Breast epithelium (tissue), 4 donors: ENCODE measurements at regions not wholly inside any gene's neighbourhood (a gene's known extent, or its start where the extent isn't known, plus 50 kb on each side); places are given as distances from the start of the nearest gene placed in this dataset.

Source experiments
- DNase-seq, 2 donors: peaks; one replicate each; pipeline ENCODE4 v3.0.0-alpha.2; 2019; ENCODE audit warnings: low spot score in 2 of 2
- H3K27ac ChIP-seq, 2 donors: fragments of 200-600 bp; sonication (generic) in 1 of 2; one replicate each; pipeline ENCODE4 v1.5.1; 2016 to 2019; ENCODE audit warnings: mild to moderate bottlenecking in 1 of 2
- H3K27me3 ChIP-seq, 2 donors: fragments of 200-600 bp; sonication (generic) in 1 of 2; one replicate each; pipeline versions ENCODE4 v1.5.1 to v1.6.0; 2017 to 2019; ENCODE audit warnings: control low read depth in 1 of 2, mild to moderate bottlenecking in 1 of 2
- H3K36me3 ChIP-seq: fragments of 200-600 bp; one replicate; pipeline ENCODE4 v1.5.1; 2019
- H3K4me1 ChIP-seq, 2 donors: fragments of 200-600 bp; sonication (generic); one replicate each; pipeline ENCODE4 v1.5.1; 2016 to 2019; ENCODE audit warnings: control low read depth in 1 of 2
- H3K4me3 ChIP-seq, 3 donors: fragments of 200-600 bp; sonication (generic); 1 replicate in 2 of 3; 2 replicates in 1 of 3; pipeline ENCODE4 v1.5.1; 2016 to 2019; ENCODE audit warnings: mild to moderate bottlenecking in 3 of 3, moderate library complexity in 2 of 3
- H3K9me3 ChIP-seq, 2 donors: fragments of 200-600 bp; sonication (generic) in 1 of 2; one replicate each; pipeline ENCODE4 v1.5.1; 2016 to 2019; ENCODE audit warnings: control low read depth in 1 of 2
- POLR2A ChIP-seq: fragments of 450-650 bp; IDR thresholded peaks from one replicate; pipeline ENCODE4 v1.6.1; 2016; ENCODE audit warnings: antibody characterized with exemption, mild to moderate bottlenecking, moderate library complexity
- POLR2AphosphoS5 ChIP-seq, 3 donors: sonication (generic); formaldehyde crosslinking; IDR thresholded peaks; one replicate each; pipeline ENCODE4 v1.6.1; 2017; ENCODE audit warnings: antibody characterized with exemption in 3 of 3
- intact Hi-C: fragments of 100-400 bp; cut with DNase I; formaldehyde crosslinking; loops from one replicate; pipeline ENCODE4 v1.15.1; 2023; ENCODE audit warnings: low total_unique reads
- TF ChIP-seq, protein P1 (sequence below), 3 donors: fragments of 450-650 bp; IDR thresholded peaks; one replicate each; pipeline ENCODE4 v1.5.1; 2016 to 2017; ENCODE audit warnings: antibody characterized with exemption in 3 of 3, mild to moderate bottlenecking in 3 of 3, moderate library complexity in 3 of 3

DNA sequence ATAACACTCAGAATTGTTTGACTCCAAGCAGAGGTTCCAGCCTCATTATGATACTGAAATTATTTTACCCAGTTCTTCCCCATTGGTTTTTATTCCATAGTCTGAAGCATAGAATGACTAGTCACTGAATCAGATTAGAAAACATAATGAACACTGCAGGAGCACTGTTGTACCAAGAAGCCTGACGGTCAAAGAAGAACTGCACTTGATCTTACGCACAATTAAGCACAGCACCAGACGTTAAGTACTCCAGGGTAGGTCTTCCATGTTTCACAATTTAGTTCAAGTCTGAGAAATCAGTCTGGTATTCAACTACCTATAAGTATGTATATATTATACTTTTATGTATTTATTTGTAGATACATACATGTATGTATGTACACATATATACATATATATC is 973.5 kb upstream of the SPRY2 start:
- TF ChIP-seq POLR2A (no peak), POLR2AphosphoS5 (IDR thresholded peaks at IDR 0.05) (no peak)
- TF ChIP-seq, protein P1, sequence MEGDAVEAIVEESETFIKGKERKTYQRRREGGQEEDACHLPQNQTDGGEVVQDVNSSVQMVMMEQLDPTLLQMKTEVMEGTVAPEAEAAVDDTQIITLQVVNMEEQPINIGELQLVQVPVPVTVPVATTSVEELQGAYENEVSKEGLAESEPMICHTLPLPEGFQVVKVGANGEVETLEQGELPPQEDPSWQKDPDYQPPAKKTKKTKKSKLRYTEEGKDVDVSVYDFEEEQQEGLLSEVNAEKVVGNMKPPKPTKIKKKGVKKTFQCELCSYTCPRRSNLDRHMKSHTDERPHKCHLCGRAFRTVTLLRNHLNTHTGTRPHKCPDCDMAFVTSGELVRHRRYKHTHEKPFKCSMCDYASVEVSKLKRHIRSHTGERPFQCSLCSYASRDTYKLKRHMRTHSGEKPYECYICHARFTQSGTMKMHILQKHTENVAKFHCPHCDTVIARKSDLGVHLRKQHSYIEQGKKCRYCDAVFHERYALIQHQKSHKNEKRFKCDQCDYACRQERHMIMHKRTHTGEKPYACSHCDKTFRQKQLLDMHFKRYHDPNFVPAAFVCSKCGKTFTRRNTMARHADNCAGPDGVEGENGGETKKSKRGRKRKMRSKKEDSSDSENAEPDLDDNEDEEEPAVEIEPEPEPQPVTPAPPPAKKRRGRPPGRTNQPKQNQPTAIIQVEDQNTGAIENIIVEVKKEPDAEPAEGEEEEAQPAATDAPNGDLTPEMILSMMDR (IDR thresholded peaks at IDR 0.05): no peak
- H3K36me3 ChIP-seq: no peaks in the 10 kb centered on the region
- H3K4me3 ChIP-seq: no peak overlapping the region
- no peak overlapping the region for H3K27ac ChIP-seq
- no peak for DNase-seq
- H3K27me3 ChIP-seq: no peaks in the 10 kb centered on the region
- intact Hi-C loops: no loop called here
- no peaks in the 10 kb centered on the region for H3K9me3 ChIP-seq
- H3K4me1 ChIP-seq: no peaks in the 10 kb centered on the region

DNA sequence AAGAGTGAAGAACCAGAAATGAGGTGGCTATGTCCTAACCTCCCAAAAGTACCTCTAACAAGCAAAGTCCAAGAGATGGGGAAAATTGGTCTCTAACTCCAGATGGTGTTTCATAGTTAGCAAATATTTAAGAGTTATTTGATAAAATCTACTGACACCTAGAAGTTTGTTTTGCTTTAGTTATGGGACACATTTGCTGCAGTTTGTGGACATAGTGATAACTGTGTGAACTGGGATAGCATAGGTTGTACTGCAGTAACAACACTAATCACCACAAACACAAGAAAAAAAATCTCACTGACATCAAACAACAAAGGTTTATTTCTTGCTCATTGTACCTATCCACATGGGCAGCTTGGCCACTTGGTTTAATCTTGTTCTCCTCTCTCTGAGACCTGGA is 965.0 kb upstream of the SPRY2 start:
- no peaks in the 10 kb centered on the region for H3K36me3 ChIP-seq
- H3K9me3 ChIP-seq: no peaks in the 10 kb centered on the region
- no peak for TF ChIP-seq POLR2AphosphoS5 (IDR thresholded peaks at IDR 0.05)
- TF ChIP-seq, protein P1 (IDR thresholded peaks at IDR 0.05): no peak
- H3K27ac ChIP-seq: no peak overlapping the region
- intact Hi-C loops: no loop called here
- no peaks in the 10 kb centered on the region for H3K4me1 ChIP-seq
- no peak for DNase-seq
- H3K4me3 ChIP-seq: no peak overlapping the region
- no peaks in the 10 kb centered on the region for H3K27me3 ChIP-seq

DNA sequence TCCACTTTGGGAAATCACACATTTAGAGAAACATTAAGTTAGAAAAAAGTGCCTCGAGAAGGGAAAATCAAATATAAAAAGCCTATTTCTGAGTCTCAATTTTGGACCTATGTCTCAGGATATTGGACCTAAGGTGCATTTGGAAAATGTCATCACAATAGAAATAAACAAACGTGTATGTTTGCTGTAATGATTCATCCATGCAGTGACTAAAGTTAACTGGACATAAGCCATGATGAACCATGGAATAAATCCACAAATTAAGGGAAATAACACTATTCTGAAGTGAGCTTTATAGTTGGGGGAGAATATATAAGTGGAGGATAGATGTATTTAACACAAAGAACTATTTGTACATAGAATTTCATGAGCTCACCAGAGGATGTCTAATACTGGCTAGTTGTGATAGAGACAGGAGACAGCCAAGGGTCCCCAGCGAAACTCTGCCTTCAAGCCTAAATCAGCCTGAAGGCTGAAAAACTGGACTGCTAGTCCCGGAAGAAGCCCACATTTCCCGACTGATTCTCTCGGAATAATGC is 963.3 kb upstream of the SPRY2 start:
- Histone ChIP-seq H3K4me1 (no peaks in the 10 kb centered on the region), H3K36me3 (no peaks in the 10 kb centered on the region), H3K4me3 (no peak overlapping the region), H3K9me3 (no peaks in the 10 kb centered on the region), H3K27me3 (no peaks in the 10 kb centered on the region), H3K27ac (no peak overlapping the region)
- TF ChIP-seq POLR2A (no peak), POLR2AphosphoS5 (IDR thresholded peaks at IDR 0.05) (no peak)
- no peak for DNase-seq
- intact Hi-C loops: no loop called here

DNA sequence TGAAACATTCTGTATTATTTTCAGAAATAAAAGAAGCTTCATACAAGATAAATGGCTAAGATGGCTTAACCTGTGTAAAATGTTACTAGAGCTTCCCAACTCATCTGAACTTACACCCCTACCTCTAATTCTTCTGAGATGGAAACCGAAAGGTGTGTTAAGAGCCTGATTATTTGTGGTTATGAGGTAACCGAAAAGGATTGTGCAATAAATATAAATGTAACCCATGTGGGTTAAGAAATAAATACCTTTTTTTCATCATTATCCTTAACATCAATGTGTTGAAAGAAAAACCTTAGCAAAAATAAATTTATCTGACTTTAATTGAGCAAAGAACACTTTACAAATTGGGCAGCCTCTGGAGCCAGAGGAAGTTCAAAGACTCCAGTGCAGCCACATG is 961.8 kb upstream of the SPRY2 start:
- TF ChIP-seq POLR2AphosphoS5 (IDR thresholded peaks at IDR 0.05) (no peak), POLR2A (no peak)
- intact Hi-C loops: no loop called here
- Histone ChIP-seq H3K9me3 (no peaks in the 10 kb centered on the region), H3K4me3 (no peak overlapping the region), H3K4me1 (no peaks in the 10 kb centered on the region), H3K27me3 (no peaks in the 10 kb centered on the region), H3K36me3 (no peaks in the 10 kb centered on the region), H3K27ac (no peak overlapping the region)
- DNase-seq: no peak

DNA sequence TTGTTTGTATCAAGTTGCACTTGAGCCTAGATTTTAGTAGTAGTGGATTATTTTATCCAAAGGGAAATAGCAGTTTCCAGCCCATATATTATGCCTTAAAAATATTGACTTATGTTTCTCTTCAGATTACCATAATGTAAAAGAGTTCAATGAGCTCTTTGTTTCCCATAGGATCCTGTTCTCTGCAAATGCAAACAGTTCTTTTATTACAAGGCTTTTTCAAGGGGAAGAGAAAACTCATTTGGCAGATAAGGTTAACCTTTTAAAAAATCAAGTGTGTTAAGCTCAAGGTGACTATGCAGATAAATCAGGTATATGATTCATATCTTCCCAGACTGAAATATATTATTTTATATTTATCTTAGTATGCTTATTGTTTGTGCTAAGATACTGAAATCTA is 961.2 kb upstream of the SPRY2 start:
- Histone ChIP-seq H3K9me3 (no peaks in the 10 kb centered on the region), H3K27ac (no peak overlapping the region), H3K4me3 (no peak overlapping the region), H3K4me1 (no peaks in the 10 kb centered on the region), H3K27me3 (no peaks in the 10 kb centered on the region), H3K36me3 (no peaks in the 10 kb centered on the region)
- no peak for DNase-seq
- TF ChIP-seq, protein P1 (IDR thresholded peaks at IDR 0.05): no peak
- no peak for TF ChIP-seq POLR2A
- TF ChIP-seq POLR2AphosphoS5 (IDR thresholded peaks at IDR 0.05): no peak
- intact Hi-C loops: no loop called here

DNA sequence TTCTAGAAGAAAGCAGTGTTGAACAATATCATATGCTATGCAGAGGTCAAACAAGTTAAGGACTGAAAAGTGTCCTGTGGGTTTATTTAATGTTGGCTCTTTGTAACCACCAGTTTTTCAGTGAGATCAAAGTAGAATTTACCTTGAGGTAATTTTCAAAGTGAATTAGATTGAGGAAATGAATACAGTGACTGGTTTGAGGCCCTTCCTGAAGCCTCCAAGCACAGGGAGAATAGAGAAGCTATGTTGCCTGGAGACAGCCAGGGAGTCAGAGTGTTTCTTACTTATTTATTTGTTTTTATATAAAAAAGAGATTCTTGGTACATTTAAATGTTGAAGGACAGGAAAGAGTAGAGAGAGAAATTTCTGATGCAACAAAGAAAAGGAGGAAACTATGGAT is 954.3 kb upstream of the SPRY2 start:
- H3K27me3 ChIP-seq: no peaks in the 10 kb centered on the region
- no peak overlapping the region for H3K4me3 ChIP-seq
- TF ChIP-seq, protein P1 (IDR thresholded peaks at IDR 0.05): no peak
- TF ChIP-seq POLR2AphosphoS5 (IDR thresholded peaks at IDR 0.05): no peak
- TF ChIP-seq POLR2A: no peak
- no peak overlapping the region for H3K27ac ChIP-seq
- no peaks in the 10 kb centered on the region for H3K9me3 ChIP-seq
- DNase-seq: no peak
- intact Hi-C loops: no loop called here
- no peaks in the 10 kb centered on the region for H3K4me1 ChIP-seq
- no peaks in the 10 kb centered on the region for H3K36me3 ChIP-seq
